Astrocyte of the cerebellum (primary cell): ENCODE measurements at regions not wholly inside any gene's neighbourhood (a gene's known extent, or its start where the extent isn't known, plus 50 kb on each side); places are given as distances from the start of the nearest gene placed in this dataset.

Source experiments
- DNase-seq: peaks from one replicate; pipeline ENCODE4 v3.0.0-alpha.2; 2011; ENCODE audit warnings: low read depth
- H3K4me3 ChIP-seq: 2 replicates; pipeline ENCODE4 v1.5.1; 2011; ENCODE audit warnings: mild to moderate bottlenecking, low read depth, low read length, moderate library complexity
- in situ Hi-C: cut with HindIII; loops from 2 replicates; pipeline ENCODE4 v1.10.0; 2017; ENCODE audit warnings: low sequenced_read_pairs
- TF ChIP-seq, protein P1 (sequence below): IDR thresholded peaks from 2 replicates; pipeline ENCODE4 v1.5.1; 2012; ENCODE audit warnings: low read length, low read depth, moderate library complexity, mild to moderate bottlenecking; ENCODE audit errors: missing control alignments

DNA sequence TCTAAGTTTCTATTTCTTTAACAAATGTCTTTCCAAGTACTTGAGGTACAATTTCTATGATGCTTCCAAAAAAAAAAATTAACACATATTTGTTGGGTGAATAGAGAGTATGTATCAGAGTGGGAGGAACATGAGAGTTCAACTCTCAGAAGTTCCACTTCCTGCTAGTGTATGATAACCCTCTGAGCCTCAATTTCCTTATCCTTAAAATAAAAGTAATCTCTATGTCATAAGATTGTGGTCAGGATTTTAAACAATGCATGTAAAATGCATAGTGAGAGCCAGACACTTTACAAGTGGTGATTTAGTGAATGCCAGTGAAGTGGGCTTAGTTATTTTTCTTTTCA is 270.3 kb upstream of the AMIGO2 start:
- TF ChIP-seq, protein P1, sequence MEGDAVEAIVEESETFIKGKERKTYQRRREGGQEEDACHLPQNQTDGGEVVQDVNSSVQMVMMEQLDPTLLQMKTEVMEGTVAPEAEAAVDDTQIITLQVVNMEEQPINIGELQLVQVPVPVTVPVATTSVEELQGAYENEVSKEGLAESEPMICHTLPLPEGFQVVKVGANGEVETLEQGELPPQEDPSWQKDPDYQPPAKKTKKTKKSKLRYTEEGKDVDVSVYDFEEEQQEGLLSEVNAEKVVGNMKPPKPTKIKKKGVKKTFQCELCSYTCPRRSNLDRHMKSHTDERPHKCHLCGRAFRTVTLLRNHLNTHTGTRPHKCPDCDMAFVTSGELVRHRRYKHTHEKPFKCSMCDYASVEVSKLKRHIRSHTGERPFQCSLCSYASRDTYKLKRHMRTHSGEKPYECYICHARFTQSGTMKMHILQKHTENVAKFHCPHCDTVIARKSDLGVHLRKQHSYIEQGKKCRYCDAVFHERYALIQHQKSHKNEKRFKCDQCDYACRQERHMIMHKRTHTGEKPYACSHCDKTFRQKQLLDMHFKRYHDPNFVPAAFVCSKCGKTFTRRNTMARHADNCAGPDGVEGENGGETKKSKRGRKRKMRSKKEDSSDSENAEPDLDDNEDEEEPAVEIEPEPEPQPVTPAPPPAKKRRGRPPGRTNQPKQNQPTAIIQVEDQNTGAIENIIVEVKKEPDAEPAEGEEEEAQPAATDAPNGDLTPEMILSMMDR = no peak
- H3K4me3 ChIP-seq = no peak overlapping the region
- in situ Hi-C loops = no loop called here
- DNase-seq = no peak

DNA sequence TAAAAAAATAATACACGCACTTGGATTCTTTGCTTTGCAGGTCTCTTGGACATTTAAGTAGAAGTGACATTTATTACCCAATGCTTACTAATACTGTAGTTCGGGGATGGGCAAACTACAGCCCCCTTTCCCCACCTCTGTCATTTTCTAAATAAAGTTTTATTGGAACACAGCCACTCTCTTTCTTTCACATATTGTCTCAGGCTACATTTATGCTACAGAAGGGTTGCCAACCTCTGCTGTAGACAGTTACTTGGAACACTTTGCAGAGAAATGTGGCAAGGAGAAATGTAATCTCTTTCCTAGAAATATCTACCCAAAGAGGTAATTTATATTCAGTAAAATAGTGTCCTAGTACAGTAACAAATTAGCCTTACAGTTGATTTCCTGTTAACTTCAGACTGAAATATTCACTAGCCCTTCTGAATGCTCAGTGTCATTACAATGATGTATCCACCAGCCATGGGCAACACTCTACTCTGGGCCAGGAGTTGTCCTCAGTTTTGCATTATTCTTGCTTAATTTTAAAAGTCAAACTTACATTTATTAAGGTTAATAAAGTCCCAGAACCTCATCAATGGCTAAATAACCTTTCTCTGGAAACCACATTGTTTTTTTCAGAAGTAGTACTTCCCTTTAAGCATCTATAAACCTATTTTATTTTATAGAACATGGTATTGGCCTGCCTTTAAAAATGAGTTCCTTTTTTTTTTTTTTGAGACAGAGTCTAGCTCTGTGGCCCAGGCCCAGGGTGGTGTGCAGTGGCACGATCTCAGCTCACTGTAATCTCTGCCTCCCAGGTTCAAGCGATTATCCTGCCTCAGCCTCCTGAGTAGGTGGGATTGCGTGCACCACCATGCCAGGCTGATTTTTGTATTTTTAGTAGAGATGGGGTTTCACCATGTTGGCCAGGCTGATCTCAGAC is 269.6 kb upstream of the AMIGO2 start:
- DNase-seq = no peak
- in situ Hi-C loops = no loop called here
- TF ChIP-seq, protein P1 = no peak
- no peak overlapping the region for H3K4me3 ChIP-seq

DNA sequence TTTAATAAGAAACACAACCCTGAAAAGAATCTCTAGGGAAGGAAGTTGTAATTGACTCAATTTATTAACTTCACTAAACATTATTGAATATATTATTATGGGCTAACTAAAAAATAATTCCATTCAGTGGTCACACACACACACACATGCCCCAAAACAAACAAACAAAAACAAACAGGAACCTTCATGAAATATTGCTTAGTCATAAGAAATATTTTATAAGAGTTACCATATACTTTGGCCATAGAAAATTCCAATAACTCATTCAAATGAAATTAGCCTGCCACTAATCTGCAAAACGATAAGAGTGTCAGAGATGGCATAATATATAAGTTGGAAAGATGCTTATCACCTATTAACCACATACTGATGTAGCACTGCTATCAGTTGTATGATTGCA is 268.4 kb upstream of the AMIGO2 start:
- H3K4me3 ChIP-seq = no peak overlapping the region
- TF ChIP-seq, protein P1 = no peak
- in situ Hi-C loops = no loop called here
- no peak for DNase-seq

DNA sequence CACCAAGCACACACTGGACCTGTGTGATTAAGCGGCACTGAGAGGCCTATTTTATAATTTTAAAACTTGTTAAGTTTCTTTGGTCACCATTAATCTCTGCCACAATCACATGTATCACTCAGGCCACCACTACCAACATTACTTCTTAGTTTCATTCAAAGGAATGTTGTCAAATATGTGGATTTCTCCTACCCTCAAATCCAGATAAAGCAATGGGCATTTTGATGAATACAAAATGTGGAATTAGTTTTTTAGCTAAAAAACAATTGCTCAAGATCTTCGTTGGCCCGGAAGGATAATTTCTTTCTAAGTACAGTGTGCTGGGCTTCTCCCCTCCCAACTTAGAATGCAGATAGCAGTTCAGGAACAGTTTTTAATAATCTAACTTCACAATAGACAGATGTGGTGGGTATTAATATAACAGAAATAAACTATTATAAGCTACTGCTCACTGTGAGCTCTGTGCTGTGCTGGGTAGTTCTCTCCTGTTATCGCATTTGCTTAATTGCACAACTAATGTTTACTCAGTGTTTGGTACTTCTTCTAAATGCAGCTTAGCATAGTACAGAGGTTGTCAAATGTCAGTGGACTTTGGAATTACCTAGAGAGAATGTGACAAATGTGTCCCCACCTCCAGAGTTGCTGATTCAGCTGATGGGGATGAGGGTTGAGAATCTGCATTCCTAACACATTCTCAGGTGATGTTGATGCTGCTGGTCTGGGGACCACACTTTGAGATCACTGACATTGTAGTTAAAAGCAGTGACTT is 266.7 kb upstream of the AMIGO2 start:
- H3K4me3 ChIP-seq = no peak overlapping the region
- TF ChIP-seq, protein P1 = no peak
- in situ Hi-C loops = no loop called here

DNA sequence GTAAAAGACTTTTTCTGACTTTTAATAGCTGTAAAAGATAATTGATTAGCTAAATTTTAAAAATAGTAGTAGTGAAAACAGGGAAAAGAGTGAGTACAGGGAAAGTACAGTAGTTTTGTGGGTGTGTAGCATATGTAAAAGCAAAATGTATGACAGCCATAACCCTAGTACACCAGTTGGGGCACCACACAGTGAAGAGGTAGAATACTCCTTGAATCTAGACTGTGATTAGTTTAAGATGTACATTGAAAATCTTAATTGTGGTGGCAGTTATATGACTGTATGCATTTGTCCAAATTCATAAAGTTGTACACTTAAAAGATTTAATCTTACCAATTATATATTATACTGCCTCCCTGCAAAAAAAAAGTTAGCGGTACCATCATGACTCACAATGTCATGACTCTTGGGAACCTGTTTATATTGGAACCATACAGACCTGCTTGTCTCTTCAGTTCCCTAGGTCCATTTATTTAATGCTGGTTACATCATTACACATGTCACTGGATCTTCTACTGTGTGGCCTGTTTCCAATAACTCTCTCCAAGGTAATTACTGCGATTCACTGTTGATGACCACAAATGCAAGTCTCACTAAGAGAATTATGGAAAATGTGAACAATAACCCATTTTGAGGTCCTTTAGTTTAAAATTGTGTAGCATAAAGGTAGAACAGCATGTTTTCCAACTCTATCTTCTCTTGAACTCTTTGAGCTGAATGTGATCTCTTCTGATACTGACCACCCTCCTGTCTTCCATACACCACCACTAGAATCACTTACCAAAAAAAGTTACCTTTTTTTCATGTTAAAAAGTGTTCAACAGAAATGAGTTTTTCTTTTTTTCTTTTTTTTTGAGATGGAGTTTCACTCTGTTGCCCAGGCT is 264.2 kb upstream of the AMIGO2 start:
- in situ Hi-C loops = no loop called here
- DNase-seq = peak; percentile 82
- TF ChIP-seq, protein P1 = no peak
- no peak overlapping the region for H3K4me3 ChIP-seq

More for the DNA sequence above, 266.7 kb upstream of the AMIGO2 start:
- no peak for DNase-seq

DNA sequence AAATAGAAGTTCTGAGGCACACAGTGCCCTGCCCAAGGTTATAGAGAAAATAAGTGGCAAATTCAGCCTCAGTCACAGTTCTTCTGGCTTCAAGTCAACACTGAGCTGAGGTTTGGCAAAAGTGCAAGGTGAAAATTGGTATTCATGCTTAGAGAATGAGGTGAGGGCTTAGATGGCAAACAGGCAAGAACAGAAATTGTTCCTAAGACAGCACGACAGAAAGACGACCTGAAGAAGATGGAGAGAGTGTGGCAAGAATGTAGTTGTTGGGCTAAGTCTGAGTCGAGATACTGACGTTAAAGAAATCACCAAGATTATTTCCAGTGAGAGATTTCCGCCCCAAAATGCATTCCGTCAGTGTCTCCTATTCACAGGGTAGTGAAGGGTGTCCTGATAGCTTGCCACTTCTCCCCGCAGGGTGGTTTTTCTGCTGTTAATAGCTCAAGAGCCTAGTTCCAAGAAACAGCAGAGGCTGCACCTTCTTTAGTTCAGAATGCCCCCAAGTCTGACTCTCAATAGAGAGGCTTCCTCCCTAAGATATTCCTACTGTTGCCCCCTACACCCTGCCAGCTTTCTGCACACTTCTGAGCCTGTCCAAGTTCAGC is 260.8 kb upstream of the AMIGO2 start:
- DNase-seq = peak; percentile 36
- TF ChIP-seq, protein P1 = no peak
- in situ Hi-C loops = no loop called here
- no peak overlapping the region for H3K4me3 ChIP-seq
